NCI-H524 treated with DMSO at 0.1 percent for 48 hours (cell line): ENCODE measurements at regions not wholly inside any gene's neighbourhood (a gene's known extent, or its start where the extent isn't known, plus 50 kb on each side); places are given as distances from the start of the nearest gene placed in this dataset.

Experiments
- DNase-seq: peaks from one replicate; lab custom pipeline; 2025; lab: John Stamatoyannopoulos, UW

DNA sequence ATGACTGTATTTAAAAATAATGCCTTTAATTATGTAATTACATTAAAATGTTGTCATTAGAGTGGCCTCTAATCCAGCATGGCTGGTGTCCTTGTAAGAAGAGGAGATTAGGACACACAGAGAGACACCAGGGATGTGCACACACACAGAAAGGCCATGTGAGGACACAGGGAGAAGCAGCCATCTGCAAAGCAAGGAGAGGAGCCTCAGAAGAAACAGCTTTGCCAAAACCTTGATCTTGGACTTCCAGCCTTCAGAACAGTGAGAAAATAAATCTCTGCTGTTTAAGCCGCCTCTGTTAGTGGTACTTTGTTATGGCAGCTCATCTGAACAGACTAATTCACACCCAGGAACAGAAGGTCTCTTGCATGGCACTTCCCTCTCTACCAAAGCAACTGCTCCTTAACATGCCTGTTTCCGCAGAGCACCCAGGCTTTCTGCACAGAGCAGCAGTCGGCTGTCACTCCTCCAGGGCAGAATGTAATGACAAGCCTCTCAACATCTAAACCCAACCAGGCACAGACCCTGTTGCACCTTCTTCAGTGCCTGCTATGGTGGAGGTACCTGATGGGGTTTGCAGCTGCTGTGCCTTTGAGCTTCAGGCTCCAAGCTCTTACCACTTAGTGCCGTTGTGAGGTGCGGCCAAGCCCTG lies 377.7 kb downstream of the TDRD15 start:
- DNase-seq, result no peak

DNA sequence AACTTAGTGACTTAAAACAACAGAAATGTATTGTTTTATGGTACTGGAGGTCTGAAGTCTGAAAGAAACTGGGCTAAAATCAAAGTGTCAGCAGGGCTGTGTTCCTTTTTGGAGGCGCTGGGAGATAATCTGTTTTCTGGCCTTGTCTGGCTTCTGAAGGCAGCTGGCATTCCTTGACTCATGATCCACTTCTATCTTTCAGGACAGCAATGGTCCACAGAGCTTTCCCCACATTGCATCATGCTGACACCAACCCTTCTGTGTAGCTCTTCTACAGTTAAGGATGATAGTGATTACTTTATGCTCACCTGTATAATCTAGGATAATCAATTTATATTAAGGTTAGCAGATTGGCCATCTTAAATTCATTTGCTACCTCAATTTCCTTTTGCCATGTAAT lies 392.1 kb downstream of the TDRD15 start:
- DNase-seq, result no peak

DNA sequence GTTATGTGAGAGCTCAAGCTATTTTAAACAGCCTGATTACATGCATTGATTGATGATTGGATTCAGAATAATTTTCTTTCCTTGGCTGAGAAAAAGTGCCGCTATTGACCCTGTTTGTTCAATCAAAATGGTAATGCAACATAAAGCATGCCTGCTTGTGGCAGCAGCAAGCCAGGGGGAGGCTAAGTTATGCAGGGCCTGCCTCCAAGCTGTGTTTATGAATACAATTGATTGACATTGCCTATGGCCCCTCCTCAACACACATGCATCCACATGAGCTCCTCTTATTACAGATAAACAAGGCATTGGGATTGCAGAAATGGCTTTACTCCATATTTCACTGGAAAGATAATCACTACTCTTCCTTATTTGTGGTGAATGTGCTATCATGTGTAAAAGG lies 395.6 kb downstream of the TDRD15 start:
- no peak for DNase-seq

DNA sequence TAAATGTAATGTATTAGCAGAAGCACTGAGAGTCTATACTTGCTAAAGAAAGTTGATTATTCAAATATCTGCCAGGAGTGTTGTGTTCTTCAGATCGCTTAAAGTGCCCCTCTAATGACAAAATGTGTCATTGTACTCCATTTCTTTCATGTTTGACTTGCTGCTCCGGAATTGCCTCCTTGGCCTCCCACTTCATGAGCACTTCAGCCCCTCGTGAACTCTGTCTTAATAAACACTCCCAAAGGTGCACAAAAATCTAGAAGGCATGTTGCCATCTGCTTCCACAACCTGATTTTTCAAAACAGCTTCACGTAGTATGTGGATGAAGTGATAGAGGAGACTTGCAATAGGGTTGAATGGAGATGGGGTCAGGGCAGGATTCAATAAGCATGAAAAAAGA lies 396.1 kb downstream of the TDRD15 start:
- DNase-seq, result no peak

DNA sequence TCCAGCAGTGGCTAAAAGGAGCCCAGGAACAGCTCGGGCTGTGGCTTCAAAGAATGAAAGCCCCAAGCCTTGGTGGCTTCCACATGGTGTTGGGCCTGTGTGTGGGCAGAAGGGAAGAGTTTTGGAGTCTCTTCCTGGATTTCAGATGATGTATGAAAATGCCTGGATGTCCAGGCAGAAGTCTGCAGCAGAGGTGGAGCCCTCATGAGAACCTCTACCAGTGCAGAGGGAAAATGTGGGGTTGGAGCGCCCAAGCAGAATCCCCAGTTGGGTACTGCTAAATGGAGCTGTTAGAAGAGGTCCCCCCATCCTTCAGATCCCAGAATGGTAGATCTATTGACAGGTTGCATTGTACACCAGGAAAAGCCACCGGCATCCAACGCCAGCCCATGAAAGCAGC lies 412.1 kb downstream of the TDRD15 start:
- no peak for DNase-seq

DNA sequence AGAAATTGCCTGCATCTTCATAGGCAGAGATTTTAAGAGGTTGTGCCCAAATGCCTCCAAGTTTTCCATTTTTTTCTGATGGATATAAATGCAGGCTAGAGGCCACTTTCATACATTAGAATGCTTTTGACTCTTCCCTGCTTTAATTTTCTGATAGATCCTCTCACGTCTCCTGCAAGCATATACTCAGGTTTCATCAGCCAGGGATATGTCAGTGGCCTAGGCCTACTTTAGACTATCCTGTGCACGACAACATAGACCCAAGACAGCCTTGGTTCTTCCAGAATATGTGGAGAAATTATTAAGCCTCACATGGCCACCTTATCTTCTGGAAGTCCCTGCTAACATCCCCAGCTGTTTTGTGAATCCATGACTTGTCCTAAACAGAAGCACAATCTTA lies 415.9 kb downstream of the TDRD15 start:
- DNase-seq, result no peak

DNA sequence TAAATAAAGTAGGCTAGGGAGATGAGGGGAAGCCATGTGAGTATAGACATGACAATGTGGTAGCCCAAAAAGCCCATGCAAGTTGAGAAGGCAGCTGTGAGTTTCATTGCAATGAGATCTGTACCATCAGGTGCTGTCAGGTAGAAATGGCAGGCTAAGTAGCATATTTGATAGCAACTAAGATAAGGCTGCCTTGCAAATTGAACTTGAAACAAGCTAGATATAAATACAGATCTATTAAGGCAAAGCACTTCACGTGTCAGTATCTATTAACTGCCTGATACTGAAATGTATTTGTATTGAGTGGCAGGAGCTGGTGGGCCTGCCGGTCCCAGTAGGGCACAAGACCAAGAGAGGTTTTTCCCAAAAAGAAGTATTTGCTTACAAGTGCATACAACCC lies 419.9 kb downstream of the TDRD15 start:
- DNase-seq, result no peak

DNA sequence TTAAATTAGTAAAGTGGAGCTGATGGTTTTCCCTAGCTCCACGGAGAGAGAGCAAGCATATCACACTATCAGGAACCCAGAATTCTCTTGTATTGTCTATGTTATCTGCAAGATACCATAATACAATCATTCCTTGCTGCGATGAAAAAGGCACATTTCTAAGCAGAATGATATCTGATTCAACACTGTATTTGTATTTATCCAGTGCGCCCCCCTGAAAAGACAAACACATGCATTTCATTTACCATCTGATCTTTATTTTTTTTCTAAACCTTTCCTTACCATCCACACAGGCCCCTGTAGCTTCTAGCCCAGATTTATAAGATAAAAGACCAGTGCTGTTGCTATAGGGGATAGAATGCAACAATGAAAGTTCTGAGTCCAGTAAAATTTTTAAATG lies 420.6 kb downstream of the TDRD15 start:
- no peak for DNase-seq

DNA sequence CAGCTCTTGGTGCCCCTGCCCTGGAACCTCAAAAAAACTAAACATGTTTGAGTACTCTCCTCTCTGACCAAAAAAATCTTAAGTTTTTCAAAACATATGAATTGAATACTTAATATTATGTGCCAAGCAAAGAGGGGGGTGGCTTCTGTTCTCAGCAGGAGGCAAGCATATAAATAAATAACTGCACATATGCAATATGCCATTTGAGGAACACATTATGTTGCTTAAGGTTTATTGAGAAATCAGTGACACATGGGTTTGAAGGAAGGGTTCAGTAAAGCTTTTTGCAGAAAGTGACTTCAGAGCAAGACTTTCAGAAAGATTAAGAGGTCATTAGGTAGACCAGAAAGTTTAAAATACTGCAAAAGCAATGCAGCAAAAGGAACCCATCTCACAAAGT lies 429.2 kb downstream of the TDRD15 start:
- no peak for DNase-seq

DNA sequence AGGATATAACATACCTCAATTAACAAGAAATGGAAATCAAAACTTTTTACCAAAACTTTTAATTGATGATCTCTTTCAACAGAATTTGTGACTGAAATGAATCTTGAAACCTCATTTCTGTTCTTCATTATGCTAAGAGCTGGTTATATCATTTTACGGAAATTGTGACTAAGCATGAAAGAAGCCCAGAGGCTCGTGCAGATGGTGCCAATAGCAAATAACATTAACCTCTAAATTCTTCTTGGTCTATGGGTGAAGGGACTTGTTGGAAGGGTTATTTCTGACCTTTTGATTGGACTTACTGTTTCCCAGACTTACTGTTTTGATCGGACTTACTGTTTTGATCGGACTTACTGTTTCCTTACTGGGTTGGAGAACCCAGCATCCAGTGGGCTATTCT lies 435.6 kb downstream of the TDRD15 start:
- no peak for DNase-seq

DNA sequence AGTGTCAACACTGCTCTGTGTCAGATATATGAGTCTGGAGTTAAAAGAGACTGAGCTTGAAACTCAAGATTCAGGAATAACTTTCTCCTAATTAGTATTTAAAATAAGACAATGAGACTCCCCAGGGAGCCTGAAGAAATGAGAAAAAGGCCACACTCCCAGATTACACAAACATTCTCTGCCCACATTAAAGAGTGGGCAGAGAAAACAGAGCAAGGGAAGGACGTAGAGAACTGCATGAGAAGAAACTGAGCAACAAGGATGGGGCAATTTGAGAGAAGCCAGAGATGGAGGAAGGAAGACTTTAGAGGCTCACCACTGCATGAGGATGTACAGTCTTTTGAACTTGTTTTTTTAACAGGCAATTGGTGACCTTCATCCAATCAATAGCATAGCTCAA lies 438.2 kb downstream of the TDRD15 start:
- DNase-seq, result no peak

DNA sequence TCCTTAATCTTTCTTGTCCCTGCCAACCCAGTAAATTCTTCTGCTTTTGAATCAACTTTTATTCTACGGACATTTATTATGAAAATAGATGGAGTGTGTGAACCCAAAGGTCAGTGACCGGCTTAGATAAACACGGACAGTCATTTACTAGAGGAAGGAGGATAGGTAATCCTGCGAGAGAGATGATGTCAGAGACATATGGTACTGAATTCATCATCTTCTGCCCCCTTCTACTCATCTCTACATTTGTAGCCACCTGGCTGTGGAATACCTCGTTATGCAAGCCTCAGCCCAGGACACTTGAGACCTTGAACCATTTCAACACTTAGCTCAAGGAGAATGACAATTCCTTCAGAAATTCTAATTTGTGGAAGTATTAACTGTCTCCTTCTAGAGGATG lies 443.6 kb downstream of the TDRD15 start:
- no peak for DNase-seq

DNA sequence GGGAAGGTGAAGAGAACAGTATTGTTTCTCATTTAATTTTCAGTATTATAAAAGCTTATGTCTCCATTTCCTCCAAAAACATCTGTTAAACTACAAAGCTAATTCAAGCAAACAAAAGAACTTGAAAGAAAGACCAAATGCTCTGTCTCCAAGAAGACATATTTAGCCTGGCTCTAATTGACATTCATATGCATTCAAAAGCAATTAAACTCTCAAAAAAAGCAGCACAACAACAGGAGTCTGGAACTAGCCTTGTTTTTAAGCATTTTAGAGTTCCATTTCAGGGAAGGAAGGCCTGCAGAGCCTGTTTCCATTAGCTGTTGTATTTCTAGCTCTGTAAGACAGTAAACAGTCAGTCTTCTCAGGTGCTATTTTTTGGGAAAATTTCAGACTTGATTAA lies 447.9 kb downstream of the TDRD15 start:
- DNase-seq, result no peak

DNA sequence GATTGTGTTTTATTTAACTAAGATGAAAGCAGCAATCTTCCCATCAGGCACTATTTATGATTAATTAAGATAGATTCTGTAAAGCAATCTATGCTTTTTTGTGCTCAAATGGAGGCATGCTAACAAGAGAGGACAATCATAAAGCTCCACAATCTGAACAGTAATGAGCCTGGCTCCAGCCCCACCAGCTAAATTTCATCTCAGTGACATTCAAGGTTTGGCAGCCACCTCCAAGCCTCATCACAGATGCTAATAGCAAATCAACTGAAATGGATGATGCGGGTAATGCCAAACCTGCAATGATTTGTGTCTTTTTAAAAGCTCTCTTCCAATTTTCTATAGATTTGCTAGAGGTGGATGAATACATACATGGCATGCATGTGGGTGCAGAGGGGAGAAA lies 456.6 kb downstream of the TDRD15 start:
- DNase-seq, result no peak

DNA sequence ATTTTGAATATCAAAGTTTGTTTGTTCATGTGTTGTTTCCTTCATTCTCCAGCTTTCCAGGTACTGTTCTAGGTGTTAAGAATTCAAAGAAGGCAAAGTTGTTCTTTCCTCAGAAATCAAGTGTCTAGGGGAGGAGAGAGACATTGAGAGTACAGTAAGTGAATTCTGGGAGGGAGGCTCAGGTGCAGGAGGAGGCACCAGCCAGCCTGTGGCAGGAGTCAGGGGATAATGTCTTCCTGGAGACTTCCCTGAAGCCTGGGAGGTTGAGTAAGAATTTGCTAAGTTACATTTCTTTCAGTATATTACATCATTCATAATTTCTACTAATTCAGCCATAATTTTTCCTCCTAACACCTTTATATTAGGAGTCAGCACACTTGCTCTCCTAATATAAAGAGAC lies 462.1 kb downstream of the TDRD15 start:
- DNase-seq, result no peak

DNA sequence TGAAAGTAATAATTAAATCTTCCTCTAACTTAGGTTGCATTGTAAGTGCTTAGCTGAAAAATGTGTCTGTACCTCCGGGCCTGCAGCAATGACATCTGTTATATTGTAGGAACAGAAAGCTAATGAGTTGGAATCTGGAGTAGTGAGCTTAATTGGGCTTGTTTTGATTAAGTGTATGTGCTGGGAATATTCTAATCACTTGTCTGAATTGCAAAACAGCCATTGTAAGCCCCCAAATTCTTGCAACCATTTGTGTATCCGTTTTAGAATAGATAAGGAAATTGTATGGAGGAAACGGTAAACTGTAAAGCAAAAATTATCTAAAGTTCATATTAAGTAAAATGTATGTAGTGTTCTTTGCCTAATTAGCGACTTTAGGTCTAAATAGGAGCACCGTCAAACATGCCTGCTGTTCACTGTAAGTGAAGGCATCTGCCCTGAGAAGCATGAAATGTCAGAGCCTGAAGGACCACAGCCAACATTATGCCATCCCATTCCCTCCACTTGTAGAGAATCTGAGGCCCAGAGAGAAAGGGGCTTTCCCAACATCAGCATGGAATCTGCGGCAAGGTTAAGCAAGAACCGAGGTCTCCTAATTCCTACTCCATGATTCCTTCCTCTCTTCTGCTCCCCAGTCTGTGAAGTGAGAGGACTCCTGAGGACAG lies 466.4 kb downstream of the TDRD15 start:
- peak; percentile 3 for DNase-seq

DNA sequence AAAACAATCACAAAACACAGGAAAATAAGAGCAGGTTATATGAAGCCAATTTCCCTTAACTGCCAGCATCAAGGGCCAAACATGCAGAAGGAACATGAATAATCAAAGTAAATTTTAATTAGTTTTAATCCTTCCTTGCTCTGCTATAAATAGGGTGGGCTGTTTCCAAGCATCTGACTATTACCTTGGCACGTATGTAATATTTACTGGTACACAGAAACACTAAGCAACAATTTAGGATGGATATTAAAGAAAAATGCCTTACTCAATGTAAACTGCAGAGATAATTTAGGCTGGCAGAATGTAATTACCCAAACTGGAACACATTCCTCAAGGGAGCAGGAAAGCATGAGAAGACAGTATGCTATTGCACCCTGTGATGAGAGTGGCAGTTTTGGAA lies 468.2 kb downstream of the TDRD15 start:
- DNase-seq, result no peak

DNA sequence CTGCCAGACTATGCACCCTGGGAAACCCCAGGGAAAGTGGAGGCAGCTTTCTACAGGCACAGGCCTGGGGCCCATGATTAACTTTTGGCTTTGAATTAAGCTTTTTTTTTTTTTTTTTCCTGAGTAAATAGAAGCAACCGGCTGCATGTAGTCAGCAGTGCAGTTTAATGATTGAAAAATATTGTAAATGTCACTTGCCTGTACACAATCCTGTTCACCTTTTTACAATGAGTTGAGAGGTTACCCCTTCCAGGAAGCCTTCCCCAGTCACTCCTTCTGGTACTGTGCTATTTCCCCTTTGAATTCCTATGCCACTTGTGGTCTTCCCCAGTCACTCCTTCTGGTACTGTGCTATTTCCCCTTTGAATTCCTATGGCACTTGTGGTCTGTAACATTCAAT lies 475.6 kb downstream of the TDRD15 start:
- no peak for DNase-seq

DNA sequence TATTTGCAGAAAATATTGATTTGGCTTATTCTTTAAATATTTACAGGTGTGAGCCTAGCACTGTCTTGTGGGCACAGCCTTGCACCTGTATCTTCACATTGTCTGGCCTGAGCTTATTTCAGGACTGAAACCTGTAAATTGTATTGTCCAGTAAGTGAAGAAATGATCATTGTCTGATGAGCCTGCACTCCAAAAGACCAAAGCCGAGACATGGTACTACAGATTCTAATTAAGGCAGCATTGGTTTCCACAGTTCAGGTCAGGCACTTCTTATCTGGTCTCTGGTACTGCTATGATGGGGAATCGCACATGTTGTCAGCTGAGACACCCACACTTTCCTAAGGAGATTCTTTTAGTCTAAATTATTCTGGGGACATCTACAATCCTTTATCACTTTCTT lies 479.0 kb downstream of the TDRD15 start:
- DNase-seq, result no peak

DNA sequence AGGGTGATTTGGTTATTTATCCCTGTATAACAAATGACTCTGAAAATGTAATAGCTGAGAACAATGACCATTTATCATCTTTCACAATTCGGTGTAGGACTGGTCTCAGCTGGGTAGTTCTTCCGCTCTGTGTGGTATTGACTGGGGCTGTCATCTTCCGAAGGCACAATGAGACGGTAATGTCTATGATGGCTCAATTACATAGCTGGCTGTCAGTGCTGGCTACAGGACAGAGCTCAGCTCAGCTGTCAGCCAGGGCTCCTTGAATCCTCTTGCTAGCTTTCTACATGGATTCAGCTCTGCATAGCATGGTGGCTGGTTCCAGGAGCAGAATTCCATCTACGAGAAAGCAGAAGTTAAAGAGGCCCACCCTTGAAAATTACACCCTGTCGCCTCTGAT lies 483.8 kb downstream of the TDRD15 start:
- no peak for DNase-seq

DNA sequence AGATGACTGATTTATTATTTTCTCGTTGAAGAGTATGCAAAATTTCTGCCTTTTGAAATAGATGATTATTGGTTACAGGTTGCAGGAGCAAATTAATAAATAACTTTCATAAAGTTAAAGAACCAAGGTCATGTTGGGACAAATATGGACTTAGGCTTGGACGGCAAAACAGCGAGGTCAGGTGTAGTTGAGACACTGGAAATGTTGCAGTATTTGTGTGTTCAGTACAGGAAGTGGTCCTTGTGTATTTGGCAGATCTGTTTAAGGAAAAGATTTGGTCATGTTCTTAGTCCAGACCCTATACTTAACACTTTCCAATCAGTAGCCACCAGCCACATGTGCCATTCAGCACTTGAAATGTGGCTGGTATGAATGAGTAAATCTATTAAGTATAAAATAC lies 486.5 kb downstream of the TDRD15 start:
- no peak for DNase-seq

DNA sequence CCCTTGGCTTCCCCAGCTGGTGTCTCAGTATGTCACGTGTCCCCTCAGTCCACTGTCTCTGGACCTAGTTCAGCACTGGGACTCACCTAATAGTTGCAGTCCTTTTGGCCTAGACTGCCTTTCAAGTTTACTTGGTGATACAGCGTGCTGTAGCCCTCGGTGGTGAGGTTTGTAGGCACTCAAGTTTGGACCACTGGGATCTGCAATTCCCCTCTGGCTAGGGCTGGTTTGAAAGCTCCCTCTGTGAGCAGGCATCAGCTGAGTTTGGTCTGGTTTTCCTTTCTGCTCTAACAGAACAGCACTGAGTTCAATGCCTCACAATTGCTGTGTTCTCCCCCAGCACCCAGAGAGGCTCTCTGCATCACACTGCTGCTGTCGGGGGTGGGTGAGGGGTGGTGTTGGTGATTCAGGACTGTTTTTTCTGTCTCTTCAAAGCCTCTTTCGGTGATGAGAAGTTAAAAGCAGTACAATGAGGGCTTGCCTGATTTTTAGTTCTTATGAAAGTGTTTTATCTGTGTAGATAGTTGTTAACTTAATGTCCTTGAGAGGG lies 494.2 kb downstream of the TDRD15 start:
- DNase-seq, result no peak

DNA sequence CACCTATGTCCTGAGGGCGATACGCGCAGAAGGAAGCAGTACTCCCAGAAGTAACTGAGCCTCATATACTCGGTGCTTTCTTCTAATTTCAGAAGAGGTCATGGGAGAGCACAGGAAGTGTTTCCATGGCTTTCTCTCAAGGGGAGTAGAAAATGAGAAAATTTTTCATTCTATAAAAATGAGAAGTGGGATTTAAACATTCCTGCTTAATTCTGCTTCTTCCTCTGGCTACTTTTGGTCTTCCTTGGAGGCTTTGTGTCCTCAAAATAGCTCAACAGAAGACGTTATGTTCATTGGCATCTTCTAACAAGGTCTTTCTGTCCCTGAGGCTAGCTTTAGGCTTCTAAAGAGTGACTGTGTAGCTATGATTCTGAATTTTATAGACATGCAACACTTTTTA lies 497.0 kb downstream of the TDRD15 start:
- DNase-seq, result no peak

DNA sequence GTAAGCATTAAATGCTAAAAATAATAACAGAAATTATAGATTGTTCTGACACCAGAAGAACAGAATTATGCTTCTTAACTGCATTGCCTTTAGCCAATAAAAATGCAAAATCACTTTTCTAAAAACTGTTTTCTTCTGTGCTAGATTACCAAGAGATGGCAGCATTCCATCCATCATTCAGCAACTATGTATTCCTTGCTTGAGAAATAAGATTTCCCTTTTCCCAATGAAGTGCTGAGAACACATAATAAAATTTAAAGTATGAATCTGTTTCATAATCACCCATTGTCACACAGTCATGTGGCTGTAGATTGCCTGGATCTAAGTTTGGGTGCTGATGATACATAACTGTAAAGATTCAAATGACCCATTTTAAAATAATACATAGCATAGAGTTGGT lies 504.2 kb downstream of the TDRD15 start:
- no peak for DNase-seq
